ENCODE measurements at regions not wholly inside any gene's neighbourhood (a gene's known extent, or its start where the extent isn't known, plus 50 kb on each side); places are given as distances from the start of the nearest gene placed in this dataset.

- Histone ChIP-seq H3K4me1 (ENCODE audit: low read depth, poor library complexity, severe bottlenecking) (no peaks in the 10 kb centered on the region), H3K9ac (no peak overlapping the region), H3K36me3 (ENCODE audit: insufficient read depth) (no peaks in the 10 kb centered on the region), H2AFZ (ENCODE audit: low read depth) (no peak overlapping the region), H4K20me1 (ENCODE audit: insufficient read depth) (no peaks in the 10 kb centered on the region), H3K4me2 (no peak overlapping the region), H3K27ac (no peak overlapping the region), H3K79me2 (ENCODE audit: insufficient read depth, low read depth) (no peaks in the 10 kb centered on the region), H3K27me3 (ENCODE audit: insufficient read depth, low read depth) (no peaks in the 10 kb centered on the region), H3K4me3 (IDR thresholded peaks at IDR 0.05; ENCODE audit: insufficient read depth, low read depth, low read length) (no peak overlapping the region)
- TF ChIP-seq, protein P1, sequence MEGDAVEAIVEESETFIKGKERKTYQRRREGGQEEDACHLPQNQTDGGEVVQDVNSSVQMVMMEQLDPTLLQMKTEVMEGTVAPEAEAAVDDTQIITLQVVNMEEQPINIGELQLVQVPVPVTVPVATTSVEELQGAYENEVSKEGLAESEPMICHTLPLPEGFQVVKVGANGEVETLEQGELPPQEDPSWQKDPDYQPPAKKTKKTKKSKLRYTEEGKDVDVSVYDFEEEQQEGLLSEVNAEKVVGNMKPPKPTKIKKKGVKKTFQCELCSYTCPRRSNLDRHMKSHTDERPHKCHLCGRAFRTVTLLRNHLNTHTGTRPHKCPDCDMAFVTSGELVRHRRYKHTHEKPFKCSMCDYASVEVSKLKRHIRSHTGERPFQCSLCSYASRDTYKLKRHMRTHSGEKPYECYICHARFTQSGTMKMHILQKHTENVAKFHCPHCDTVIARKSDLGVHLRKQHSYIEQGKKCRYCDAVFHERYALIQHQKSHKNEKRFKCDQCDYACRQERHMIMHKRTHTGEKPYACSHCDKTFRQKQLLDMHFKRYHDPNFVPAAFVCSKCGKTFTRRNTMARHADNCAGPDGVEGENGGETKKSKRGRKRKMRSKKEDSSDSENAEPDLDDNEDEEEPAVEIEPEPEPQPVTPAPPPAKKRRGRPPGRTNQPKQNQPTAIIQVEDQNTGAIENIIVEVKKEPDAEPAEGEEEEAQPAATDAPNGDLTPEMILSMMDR (conservative IDR thresholded peaks at IDR 0.05; ENCODE audit: low read depth, low read length) = no peak
These were observed 368.8 kb downstream of the TDRD3 start for GRCh38 chr13:60765700-60766411.

- Histone ChIP-seq H3K4me2 (no peak overlapping the region), H3K27ac (no peak overlapping the region)
These were observed 362.5 kb downstream of the TDRD3 start for GRCh38 chr13:60759499-60759898.

GRCh38 chr13:60758637-60759036 lies 361.6 kb downstream of the TDRD3 start:
- no peak overlapping the region for H3K4me2 ChIP-seq
- no peaks in the 10 kb centered on the region for H3K4me1 ChIP-seq (ENCODE audit: low read depth, poor library complexity, severe bottlenecking)
- H4K20me1 ChIP-seq (ENCODE audit: insufficient read depth) = no peaks in the 10 kb centered on the region
- no peak overlapping the region for H3K9ac ChIP-seq
- no peak overlapping the region for H3K27ac ChIP-seq
- TF ChIP-seq, protein P1 (conservative IDR thresholded peaks at IDR 0.05; ENCODE audit: low read depth, low read length) = no peak
- no peaks in the 10 kb centered on the region for H3K79me2 ChIP-seq (ENCODE audit: insufficient read depth, low read depth)
- no peaks in the 10 kb centered on the region for H3K36me3 ChIP-seq (ENCODE audit: insufficient read depth)
- H3K4me3 ChIP-seq (IDR thresholded peaks at IDR 0.05; ENCODE audit: insufficient read depth, low read depth, low read length) = no peak overlapping the region
- H2AFZ ChIP-seq (ENCODE audit: low read depth) = no peak overlapping the region
- H3K27me3 ChIP-seq (ENCODE audit: insufficient read depth, low read depth) = no peaks in the 10 kb centered on the region

More at GRCh38 chr13:60759499-60759898, 362.5 kb downstream of the TDRD3 start:
- Histone ChIP-seq H3K4me3 (IDR thresholded peaks at IDR 0.05; ENCODE audit: insufficient read depth, low read depth, low read length) (no peak overlapping the region), H3K4me1 (ENCODE audit: low read depth, poor library complexity, severe bottlenecking) (no peaks in the 10 kb centered on the region), H3K27me3 (ENCODE audit: insufficient read depth, low read depth) (no peaks in the 10 kb centered on the region), H3K36me3 (ENCODE audit: insufficient read depth) (no peaks in the 10 kb centered on the region), H4K20me1 (ENCODE audit: insufficient read depth) (no peaks in the 10 kb centered on the region), H3K79me2 (ENCODE audit: insufficient read depth, low read depth) (no peaks in the 10 kb centered on the region), H3K9ac (no peak overlapping the region), H2AFZ (ENCODE audit: low read depth) (no peak overlapping the region)
- TF ChIP-seq, protein P1 (conservative IDR thresholded peaks at IDR 0.05; ENCODE audit: low read depth, low read length) = no peak

DNA sequence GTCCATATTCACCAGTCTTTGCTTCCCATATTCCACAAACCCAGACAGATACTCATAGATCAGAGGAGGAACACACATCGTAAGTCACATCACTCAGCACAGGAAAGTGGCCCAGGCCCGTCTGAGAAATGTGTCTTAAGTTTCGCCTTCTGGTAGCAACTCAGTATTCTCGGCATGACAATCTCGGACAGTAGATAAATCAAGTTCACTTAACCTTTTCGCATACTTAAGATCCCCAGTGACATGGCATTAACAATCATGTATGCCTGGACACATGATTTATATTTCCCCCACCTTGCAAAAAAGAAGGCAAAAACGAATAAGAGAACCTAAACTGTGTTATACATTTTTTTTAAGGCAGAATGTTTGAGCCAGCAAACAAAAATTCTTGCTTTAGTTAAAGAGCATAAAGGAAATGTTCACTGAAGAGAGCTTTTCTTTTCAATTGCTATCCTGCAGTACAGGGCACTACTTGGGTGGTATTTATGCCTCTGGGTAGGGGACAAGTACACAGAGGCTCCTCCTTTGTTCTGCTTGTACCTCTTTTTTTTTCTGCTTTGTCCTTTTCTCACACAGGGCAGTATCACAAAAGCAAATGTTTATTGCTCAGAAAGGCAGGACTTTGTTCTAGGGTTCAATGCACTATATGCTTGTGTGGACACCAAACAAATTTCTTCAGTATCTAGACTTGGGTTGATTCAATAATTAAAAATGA lies 360.6 kb downstream of the TDRD3 start:
- H3K4me1 ChIP-seq (ENCODE audit: low read depth, poor library complexity, severe bottlenecking) = no peaks in the 10 kb centered on the region
- H3K9ac ChIP-seq = no peak overlapping the region
- H3K4me3 ChIP-seq (IDR thresholded peaks at IDR 0.05; ENCODE audit: insufficient read depth, low read depth, low read length) = no peak overlapping the region
- H2AFZ ChIP-seq (ENCODE audit: low read depth) = no peak overlapping the region
- H3K4me2 ChIP-seq = no peak overlapping the region
- H4K20me1 ChIP-seq (ENCODE audit: insufficient read depth) = no peaks in the 10 kb centered on the region
- H3K27me3 ChIP-seq (ENCODE audit: insufficient read depth, low read depth) = no peaks in the 10 kb centered on the region
- H3K36me3 ChIP-seq (ENCODE audit: insufficient read depth) = no peaks in the 10 kb centered on the region
- TF ChIP-seq, protein P1 (conservative IDR thresholded peaks at IDR 0.05; ENCODE audit: low read depth, low read length) = no peak
- H3K27ac ChIP-seq = no peak overlapping the region
- no peaks in the 10 kb centered on the region for H3K79me2 ChIP-seq (ENCODE audit: insufficient read depth, low read depth)

Measured in KMS-11 (cell line).